HG02885 (cell line): ENCODE measurements at regions not wholly inside any gene's neighbourhood (a gene's known extent, or its start where the extent isn't known, plus 50 kb on each side); places are given as distances from the start of the nearest gene placed in this dataset.

Source experiments
- ATAC-seq: cut with Tn5 transposase; IDR thresholded peaks from one replicate; pipeline ENCODE4 v1.9.1; 2021; ENCODE audit warnings: mild to moderate bottlenecking; ENCODE audit not compliant: unreplicated experiment, poor library complexity

DNA sequence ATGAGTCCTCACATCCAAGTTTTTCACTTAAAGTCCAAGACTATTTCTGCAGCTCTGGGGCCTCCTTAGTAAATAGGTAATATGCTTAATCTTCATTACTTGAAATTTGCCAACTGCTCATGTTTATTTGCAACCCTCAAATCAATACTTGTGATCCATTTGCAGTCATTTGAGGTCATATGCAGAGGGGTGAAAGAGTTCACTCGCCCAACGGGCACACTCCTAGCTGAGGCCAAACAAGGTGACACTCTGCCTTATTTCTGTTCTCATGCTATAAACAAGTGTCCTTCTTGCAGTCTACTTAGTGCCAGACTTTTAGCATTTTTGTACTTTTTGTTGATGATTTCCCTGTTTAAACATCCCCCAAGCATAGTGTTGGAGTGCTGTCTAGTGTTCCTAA lies 409.9 kb downstream of the AEBP2 start:
- no peak for ATAC-seq

DNA sequence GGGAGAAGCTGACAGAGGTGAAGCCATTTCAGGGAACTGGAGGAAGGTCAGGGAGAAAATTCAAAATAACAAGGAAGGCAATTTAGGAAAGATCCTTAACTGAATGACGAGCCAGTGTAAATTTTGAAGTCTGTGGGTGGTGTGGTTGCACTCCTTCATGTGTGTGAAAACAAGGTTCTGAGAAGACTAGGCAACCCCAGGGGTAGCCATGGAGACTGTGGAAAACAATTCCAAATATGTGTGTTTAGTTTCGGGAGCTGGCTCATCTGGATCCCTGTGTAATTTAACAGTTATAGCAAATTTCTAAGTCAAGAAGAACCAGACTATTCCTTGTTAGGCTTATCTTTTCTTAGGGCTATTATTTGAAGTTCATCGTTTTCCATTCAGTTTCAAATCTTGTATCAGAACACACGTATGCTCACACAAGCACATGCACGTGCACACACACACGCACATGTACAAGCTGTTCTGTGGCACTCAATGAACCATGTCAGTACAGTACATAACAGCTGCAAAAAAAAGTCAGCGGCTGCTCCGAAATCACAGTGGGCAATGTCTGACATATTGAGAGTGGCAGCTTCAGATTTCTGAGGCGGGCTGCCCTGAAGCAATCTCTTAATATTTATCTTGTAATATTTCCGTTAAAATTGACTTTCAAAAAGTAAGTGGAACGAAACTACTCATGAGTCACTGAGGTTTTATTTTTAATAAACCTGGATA lies 411.2 kb downstream of the AEBP2 start:
- no peak for ATAC-seq

GRCh38 chr12:19852100-19852855 lies 413.0 kb downstream of the AEBP2 start:
- no peak for ATAC-seq

GRCh38 chr12:19855851-19856250 lies 416.6 kb downstream of the AEBP2 start:
- no peak for ATAC-seq

GRCh38 chr12:19856389-19856788 lies 417.1 kb downstream of the AEBP2 start:
- no peak for ATAC-seq

DNA sequence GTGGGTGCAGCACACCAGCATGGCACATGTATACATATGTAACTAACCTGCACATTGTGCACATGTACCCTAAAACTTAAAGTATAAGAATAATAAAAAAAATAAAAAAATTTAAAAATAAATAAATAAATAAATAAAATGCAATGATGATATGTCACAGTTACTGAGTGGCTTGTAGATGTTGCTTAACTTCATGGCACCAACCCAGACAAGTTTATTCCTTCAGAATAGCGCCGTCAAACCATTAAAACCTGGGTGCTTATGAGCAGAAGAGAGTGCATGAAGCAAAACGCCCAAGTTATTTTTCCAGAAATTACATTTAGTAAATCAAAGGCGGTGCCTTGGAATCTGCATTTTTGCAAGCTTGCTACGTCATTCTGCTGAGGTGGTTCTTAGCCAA lies 417.9 kb downstream of the AEBP2 start:
- no peak for ATAC-seq

DNA sequence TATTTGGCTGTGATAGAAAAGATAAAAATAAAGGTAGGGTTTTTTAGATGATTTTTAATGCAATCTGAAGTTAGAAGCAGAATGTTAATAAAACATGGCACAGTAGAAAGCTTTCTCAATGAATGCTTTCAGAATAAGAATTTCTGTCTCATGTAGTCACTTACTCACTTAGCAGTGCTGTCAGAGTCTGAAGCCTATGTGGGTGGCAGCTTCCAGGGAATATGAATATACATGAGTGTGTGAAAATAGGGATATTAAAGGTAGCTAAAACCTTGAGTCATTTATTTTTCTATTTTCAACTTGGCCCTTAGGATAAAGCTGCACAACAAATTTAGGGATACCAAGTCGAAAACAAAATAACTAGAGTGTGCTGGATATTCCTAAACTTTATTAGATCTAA lies 427.9 kb downstream of the AEBP2 start:
- no peak for ATAC-seq

GRCh38 chr12:19867970-19868369 lies 428.7 kb downstream of the AEBP2 start:
- ATAC-seq: no peak

- no peak for ATAC-seq
Observed at GRCh38 chr12:19869413-19869812, 430.1 kb downstream of the AEBP2 start.

DNA sequence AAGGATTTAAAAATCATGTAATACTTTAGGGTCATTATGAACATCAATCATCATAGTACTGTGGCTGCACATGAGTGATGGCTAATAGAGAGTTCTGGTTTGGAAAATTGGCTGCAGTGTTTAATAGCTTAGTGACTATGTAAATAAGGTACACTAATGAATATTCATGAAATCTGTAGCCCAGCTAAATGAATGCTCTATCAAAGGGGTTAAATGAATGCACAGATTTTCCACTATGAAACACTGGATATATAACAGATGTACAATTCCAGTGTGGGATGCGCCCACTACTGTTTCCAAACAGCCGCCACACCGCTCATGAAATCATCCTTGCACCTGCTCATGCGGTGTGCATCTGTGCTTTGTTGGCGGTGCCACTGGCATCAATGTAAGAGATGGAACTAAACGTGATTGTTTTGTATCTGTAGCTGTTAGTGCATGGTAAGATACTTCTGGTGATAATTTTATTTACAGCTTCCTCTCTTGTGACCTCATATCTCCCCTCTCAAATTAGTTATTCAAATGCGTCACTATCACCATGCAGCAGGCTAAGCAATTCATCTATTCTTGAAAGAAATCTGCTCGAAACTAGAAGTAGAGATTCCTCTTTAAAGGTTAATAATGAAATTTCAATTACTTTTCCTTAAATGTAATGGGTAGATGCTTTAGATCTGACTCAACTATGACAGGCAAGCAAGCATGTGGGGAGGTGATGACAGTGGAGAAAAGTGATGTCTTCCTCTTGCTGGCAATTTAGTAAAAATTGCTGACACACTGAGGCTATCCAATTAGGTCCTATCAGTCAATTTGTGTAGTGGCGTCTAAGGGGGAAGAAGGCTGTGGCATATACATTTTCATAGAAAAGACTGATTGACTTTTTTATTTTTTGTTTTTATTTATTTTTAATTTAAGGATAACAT lies 433.6 kb downstream of the AEBP2 start:
- ATAC-seq: no peak

DNA sequence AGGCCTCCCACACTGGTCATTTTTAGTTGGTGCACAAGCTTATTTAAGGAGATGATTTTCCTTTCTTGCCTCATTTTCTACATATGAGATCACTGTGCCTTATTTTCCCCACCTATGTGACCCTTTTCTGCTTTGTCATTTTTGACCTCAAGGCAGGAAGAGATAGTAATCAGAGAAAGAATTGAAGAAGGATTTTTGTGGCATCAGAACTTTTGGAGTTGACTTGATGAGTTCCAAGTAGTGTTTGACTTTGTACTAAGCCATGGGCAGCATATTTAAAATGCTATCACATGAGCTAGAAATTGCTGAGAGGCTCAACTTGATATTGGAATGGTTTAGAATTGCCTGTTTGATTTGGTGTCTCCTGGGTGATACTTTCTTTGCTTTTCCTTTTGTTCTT lies 440.8 kb downstream of the AEBP2 start:
- no peak for ATAC-seq

GRCh38 chr12:19880721-19881120 lies 441.4 kb downstream of the AEBP2 start:
- no peak for ATAC-seq

GRCh38 chr12:19882346-19882745 lies 443.1 kb downstream of the AEBP2 start:
- ATAC-seq: no peak

DNA sequence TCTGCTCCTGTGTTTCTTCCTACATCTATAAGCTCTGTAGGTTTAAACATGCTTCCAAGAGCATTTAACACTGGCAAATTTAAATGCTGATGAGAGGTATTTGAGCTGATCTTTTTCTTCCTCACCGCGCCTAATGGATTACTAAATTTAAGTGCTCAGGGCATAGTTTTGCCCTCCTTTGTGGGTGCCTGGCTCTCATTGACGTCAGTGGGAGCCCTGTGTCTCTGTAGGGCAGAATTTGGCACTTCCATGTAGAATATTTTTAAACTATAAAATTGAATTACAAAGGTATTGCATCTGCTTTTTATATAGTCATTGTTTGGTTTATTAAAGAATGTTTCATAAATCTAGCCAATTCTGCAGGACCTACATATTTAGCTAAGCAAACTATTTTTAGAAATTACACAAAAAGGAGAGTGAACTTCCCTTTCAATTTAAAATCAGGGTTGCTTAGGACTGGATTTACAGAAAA lies 444.8 kb downstream of the AEBP2 start:
- no peak for ATAC-seq

DNA sequence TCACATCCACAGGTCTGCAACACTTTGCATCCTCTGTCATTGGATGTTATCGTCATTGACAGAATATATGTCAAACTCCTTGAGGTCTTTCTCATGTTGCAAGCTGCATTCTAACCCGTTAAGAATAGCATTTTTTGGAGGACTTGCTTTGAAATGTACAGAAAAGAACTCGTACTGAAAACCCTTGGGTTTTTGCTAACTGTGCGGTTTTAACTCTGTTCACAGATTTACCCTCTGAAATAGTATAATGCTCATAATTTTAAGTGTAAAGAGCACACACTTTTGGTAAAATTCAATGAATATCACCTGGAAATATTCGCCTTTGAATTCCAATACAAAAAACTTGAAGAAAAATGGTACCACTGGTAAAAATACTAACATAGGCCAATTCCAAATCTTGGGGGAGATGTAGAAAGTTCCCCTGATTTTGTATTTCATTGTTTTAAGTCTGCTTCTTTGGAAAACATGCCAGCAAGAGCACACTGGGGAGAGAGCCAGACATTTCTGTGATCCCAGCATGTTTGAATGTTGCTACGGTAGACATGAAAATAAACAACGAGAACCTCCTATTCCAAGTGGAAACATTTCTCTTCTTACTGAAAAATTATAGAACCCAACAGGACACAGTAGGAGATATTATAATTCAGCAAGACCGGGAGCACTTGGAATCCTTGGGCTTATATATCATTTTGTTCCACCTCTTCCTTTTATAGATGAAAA lies 446.0 kb downstream of the AEBP2 start:
- ATAC-seq: no peak

GRCh38 chr12:19886065-19886464 lies 446.8 kb downstream of the AEBP2 start:
- ATAC-seq: no peak

DNA sequence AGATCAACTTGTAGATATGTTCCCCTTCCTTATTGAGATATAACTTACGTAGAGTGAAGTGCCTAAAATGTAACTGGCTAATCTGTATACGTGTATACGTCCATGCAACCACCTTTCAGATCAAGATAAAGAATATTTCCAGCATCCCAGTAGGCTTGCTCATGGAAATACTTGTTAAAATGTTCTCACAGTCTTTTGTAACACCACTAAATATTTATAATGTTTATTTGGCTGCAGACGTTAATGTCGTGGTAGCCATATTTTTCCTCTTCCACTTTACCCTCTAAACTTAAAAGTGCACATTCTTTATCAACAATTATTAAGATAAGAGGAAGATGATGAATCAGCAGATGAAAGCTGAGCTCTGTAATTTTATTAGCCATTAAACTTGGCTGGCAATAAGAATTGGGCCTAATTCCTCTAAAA lies 447.4 kb downstream of the AEBP2 start:
- no peak for ATAC-seq

DNA sequence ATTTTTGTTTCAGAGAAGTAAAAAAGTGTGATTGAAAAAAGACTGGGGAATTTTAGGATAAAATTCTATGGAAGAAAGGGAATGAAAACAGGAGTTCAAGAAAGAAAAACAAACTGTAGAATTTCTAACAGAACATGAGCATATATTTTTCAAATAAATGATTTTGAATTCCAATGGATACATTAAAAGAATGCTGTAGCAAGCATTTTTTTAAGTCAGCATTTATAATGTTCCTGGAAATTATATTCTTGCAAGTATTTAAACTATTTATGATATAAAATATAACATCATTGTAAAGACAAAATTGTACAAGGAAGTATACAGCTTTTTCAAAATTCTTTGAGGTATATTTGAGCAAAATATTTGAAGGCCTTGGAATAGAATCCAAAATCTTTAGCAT lies 450.7 kb downstream of the AEBP2 start:
- ATAC-seq: no peak

- no peak for ATAC-seq
Observed at GRCh38 chr12:19891936-19892591, 452.8 kb downstream of the AEBP2 start.

DNA sequence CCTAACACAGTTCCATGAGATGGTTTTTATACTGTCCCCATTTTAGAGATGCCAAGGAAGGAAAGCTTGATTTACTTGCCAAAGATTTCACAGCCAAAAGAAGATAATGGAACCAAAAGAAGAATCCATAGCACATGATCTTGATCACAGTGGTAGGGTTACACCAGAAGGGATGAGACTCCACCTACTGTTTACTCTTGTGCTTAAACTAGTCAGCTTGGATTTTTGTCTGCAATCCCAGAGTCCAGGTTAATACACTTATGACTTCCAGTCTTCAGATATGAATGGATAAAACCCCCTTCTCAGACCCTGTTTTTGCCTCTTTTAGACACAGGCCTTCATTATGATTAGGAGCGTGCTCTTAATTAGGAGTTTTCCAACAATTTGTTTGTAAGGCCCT lies 454.2 kb downstream of the AEBP2 start:
- ATAC-seq: no peak
